Endodermal cell (in vitro differentiated cells): ENCODE measurements at regions not wholly inside any gene's neighbourhood (a gene's known extent, or its start where the extent isn't known, plus 50 kb on each side); places are given as distances from the start of the nearest gene placed in this dataset.

ENCODE experiments used
- DNase-seq: peaks from one replicate; pipeline ENCODE4 v3.0.0-alpha.2; 2017
- H3K27ac ChIP-seq: 2 replicates; pipeline ENCODE4 v1.5.1; 2013; ENCODE audit warnings: mild to moderate bottlenecking, low read depth, low read length, moderate library complexity
- H3K27me3 ChIP-seq: 2 replicates; pipeline ENCODE4 v1.6.1; 2013; ENCODE audit warnings: mild to moderate bottlenecking, low read length, moderate library complexity; ENCODE audit not compliant: insufficient read depth, control insufficient read depth, poor library complexity, severe bottlenecking
- H3K36me3 ChIP-seq: 2 replicates; pipeline ENCODE4 v1.7.0; 2013; ENCODE audit warnings: mild to moderate bottlenecking, low read length, moderate library complexity; ENCODE audit not compliant: control insufficient read depth, insufficient read depth
- H3K4me1 ChIP-seq: one replicate; pipeline ENCODE4 v1.7.0; 2013; ENCODE audit warnings: low read length; ENCODE audit not compliant: control insufficient read depth, insufficient read depth
- H3K4me3 ChIP-seq: 2 replicates; pipeline ENCODE4 v1.5.1; 2013; ENCODE audit warnings: mild to moderate bottlenecking, low read length, moderate library complexity
- H3K9ac ChIP-seq: 2 replicates; pipeline ENCODE4 v1.6.1; 2013; ENCODE audit warnings: mild to moderate bottlenecking, low read length, moderate library complexity; ENCODE audit not compliant: poor library complexity, severe bottlenecking; ENCODE audit errors: extremely low read depth
- H3K9me3 ChIP-seq: 2 replicates; pipeline ENCODE4 v1.6.1; 2013; ENCODE audit warnings: mild to moderate bottlenecking, low read length, moderate library complexity; ENCODE audit not compliant: control insufficient read depth
- H3K27ac Mint-ChIP-seq: 2 replicates; pipeline ENCODE4 v1.8.0; 2020; ENCODE audit warnings: mixed read lengths
- H3K27me3 Mint-ChIP-seq: 2 replicates; pipeline ENCODE4 v1.8.0; 2021; ENCODE audit warnings: mild to moderate bottlenecking, mixed read lengths; ENCODE audit not compliant: insufficient read depth
- H3K36me3 Mint-ChIP-seq: 2 replicates; pipeline ENCODE4 v1.8.0; 2020; ENCODE audit warnings: low read depth, mixed read lengths
- H3K4me1 Mint-ChIP-seq: 2 replicates; pipeline ENCODE4 v1.8.0; 2020; ENCODE audit warnings: mixed read lengths
- H3K4me3 Mint-ChIP-seq: 2 replicates; pipeline ENCODE4 v1.8.0; 2020; ENCODE audit warnings: mild to moderate bottlenecking, moderate library complexity, mixed read lengths
- H3K9me3 Mint-ChIP-seq: 2 replicates; pipeline ENCODE4 v1.8.0; 2020; ENCODE audit warnings: mild to moderate bottlenecking, mixed read lengths
- CTCF ChIP-seq: fragments of 200-600 bp; sonication (generic); conservative IDR thresholded peaks from 2 replicates; pipeline ENCODE4 v1.5.0; 2021; ENCODE audit warnings: antibody characterized with exemption, mild to moderate bottlenecking
- whole genome bisulfite sequencing, 2 experiments: methylation state at CpG; one replicate each; pipeline versions ENCODE4 v1.1.5 to v1.1.7; 2013; ENCODE audit warnings: missing lambda C conversion rate in 2 of 2, mixed read lengths in 1 of 2; ENCODE audit not compliant: insufficient coverage in 1 of 2, insufficient read length in 1 of 2; 5-methylcytosine and 5-hydroxymethylcytosine counted together

DNA sequence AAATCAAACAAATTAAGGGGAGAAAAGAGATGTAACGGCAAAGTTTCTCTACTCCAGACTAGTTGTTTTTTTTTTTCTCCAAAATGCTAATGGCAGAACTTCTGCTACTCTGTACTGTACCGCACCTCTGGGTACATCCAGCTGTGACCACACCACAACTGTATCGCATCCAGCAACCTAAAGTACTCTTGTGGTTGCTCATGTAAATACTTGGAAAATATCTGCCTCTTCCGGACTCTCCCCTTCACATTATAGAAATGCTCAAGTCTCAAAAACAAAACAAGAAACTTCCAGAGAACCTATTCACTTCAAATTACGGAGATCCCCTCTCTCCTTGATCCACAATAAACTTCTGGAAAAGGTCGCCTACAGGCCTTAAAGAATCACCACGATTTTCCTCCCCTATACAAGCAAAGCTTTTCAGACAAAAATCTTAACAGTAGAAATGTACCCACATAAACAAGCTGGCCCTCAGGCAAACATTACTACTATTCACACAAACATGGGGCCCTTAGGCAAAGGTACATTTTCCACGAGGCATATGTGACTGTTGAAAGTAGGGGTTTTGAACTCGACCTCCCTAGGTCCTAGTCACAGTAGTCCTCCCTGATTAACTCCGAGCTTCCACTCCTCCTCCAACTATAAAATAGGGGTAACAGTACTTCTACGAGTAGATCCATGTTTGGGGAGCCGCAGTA lies 222.9 kb upstream of the MKLN1 start:
- Histone ChIP-seq H3K36me3 (no peaks in the 10 kb centered on the region), H3K9me3 (no peaks in the 10 kb centered on the region), H3K4me3 (no peak overlapping the region), H3K4me1 (no peaks in the 10 kb centered on the region), H3K27me3 (peaks cover 33% of the 10 kb centered on the region), H3K27ac (no peak overlapping the region), H3K9ac (no peak overlapping the region)
- no peak for TF ChIP-seq CTCF
- no peak for DNase-seq
- H3K4me1 Mint-ChIP-seq: peaks cover 18% of the 10 kb centered on the region
- no peak overlapping the region for H3K27ac Mint-ChIP-seq
- H3K27me3 Mint-ChIP-seq: peaks cover 36% of the 10 kb centered on the region
- 89 to 90% methylated on average over 10 to 12 of the region's 12 CpGs for WGBS, 2 experiments
- peaks cover 1% of the 10 kb centered on the region for H3K36me3 Mint-ChIP-seq
- H3K9me3 Mint-ChIP-seq: no peaks in the 10 kb centered on the region
- H3K4me3 Mint-ChIP-seq: peak overlapping the region; percentile 77

DNA sequence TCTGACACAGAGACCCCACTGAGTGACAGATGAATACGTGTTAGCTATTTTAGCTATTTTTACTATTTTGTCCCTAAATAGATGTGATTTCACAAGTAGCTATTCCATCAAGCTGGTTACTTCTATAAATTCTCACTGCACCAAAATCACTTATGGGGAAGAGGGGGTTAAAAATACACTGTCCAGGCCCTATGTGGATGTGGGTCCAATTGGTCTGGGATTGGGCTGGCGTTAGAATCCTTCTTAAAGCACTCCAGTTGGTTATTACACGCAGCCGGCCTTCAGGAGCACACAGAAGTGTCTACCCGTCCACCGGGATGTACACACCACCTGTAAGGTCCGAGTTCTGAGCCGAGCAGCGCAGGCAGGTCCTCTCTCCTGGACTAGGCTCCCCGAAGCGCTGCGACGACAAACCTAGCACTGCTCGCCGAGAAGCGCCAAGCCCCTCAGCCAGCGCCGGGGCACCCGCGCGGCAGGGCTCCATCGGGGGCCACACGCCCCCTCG lies 222.3 kb upstream of the MKLN1 start:
- H3K4me1 ChIP-seq: peaks cover 2% of the 10 kb centered on the region
- Mint-ChIP-seq H3K27me3 (peaks cover 36% of the 10 kb centered on the region), H3K9me3 (no peaks in the 10 kb centered on the region), H3K36me3 (peaks cover 1% of the 10 kb centered on the region), H3K27ac (no peak overlapping the region), H3K4me1 (peaks cover 18% of the 10 kb centered on the region), H3K4me3 (peak overlapping the region; percentile 77)
- WGBS, 2 experiments: 9 to 17% methylated on average over 2 to 24 of the region's 24 CpGs
- no peaks in the 10 kb centered on the region for H3K36me3 ChIP-seq
- H3K4me3 ChIP-seq: peak overlapping the region; percentile 81
- DNase-seq: peak; percentile 73
- peaks cover 33% of the 10 kb centered on the region for H3K27me3 ChIP-seq
- no peaks in the 10 kb centered on the region for H3K9me3 ChIP-seq
- H3K27ac ChIP-seq: no peak overlapping the region
- no peak for TF ChIP-seq CTCF
- no peak overlapping the region for H3K9ac ChIP-seq

GRCh38 chr7:131105799-131106680 lies 221.6 kb upstream of the MKLN1 start:
- H3K27me3 ChIP-seq: peaks cover 33% of the 10 kb centered on the region
- DNase-seq: peak; percentile 89
- Mint-ChIP-seq H3K27me3 (peaks cover 36% of the 10 kb centered on the region), H3K9me3 (no peaks in the 10 kb centered on the region), H3K4me3 (peak overlapping the region; percentile 77), H3K27ac (peak overlapping the region; percentile 30), H3K36me3 (peaks cover 1% of the 10 kb centered on the region), H3K4me1 (peaks cover 23% of the 10 kb centered on the region)
- 0% methylated on average over 14 to 110 of the region's 110 CpGs for WGBS, 2 experiments
- H3K4me3 ChIP-seq: peak overlapping the region; percentile 85
- H3K9me3 ChIP-seq: no peaks in the 10 kb centered on the region
- H3K27ac ChIP-seq: no peak overlapping the region
- peaks cover 4% of the 10 kb centered on the region for H3K4me1 ChIP-seq
- H3K9ac ChIP-seq: peak overlapping the region; percentile 28
- H3K36me3 ChIP-seq: no peaks in the 10 kb centered on the region
- no peak for TF ChIP-seq CTCF
